HG03097 (cell line): ENCODE measurements at regions not wholly inside any gene's neighbourhood (a gene's known extent, or its start where the extent isn't known, plus 50 kb on each side); places are given as distances from the start of the nearest gene placed in this dataset.

Experiments
- ATAC-seq: cut with Tn5 transposase; IDR thresholded peaks from one replicate; pipeline ENCODE4 v1.9.1; 2021; ENCODE audit not compliant: unreplicated experiment, low FRiP score

DNA sequence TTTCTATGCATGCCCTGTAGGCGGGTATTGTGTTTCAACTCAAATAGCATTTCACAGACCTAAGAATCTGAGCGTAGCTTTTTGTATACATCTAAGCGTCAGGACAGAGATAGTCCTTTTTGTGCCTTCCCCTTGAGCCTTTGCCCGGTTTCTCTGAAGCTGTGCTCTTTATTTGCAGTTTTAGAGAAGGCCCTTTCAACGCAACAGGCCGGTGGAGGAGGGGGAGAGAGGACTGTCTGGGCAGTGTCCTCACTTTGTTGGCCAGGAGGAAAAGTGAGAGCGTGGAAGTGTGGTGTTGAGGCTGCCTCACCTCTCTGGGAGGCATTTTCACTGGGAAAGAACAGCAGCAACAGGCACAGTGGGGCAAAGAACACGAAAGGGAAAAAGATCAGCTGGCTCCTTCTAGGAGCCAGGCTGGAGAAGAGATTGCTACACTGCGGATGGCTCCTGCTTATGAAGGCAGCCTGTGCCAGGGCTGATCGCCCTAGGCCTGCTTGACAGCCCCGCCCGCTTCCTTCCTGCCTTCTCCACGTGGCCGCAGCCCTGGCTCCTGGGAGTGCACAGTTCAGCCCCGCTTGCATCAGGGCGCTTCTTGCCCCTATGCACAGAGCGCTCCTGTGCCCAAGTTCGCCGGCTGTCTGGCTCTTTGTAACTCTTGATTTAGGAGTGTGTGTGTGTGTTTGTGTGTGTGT, 195.6 kb upstream of the POU3F3 start:
- peak; percentile 54 for ATAC-seq

- ATAC-seq: no peak
These were observed 194.9 kb upstream of the POU3F3 start for GRCh38 chr2:104658904-104659591.

DNA sequence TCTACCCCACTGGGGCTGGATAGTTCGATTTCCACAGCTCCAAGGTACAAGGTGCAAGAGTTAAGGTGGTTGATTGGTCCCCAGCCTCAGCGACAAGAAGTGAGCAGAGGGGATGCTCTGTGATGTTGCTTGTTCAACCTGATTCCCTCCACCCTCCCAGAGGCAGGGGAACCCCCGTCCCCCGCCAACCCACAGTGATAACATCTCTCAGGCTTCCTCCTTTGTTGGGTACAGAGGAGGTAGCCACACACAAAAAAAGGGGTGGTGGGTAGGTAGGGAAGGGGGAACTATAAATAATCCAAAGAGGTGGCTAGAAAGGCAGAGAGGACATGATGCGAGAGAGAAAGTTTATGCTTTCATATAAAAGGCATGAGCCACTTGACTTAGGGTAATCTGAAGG, 192.9 kb upstream of the POU3F3 start:
- no peak for ATAC-seq

DNA sequence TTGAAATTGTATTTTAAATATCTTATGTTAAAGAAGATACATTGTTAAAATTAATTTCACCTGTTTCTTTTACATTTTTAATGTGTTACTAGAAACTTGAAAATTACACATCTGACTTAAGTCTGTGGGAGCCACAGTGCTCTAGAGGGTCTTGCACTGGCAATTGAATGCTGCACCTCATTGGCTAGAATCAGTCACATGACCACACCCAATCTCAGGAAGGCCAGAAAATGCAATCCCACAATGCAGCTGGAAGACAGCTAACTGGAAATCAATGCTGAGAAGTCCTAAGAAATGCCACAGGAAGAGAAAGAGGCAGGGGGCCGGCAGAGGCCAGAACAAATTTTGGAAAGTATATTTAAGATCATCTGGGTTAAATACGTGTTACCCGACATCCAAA, 189.2 kb upstream of the POU3F3 start:
- no peak for ATAC-seq

- ATAC-seq: no peak
These were observed 185.3 kb upstream of the POU3F3 start for GRCh38 chr2:104668631-104669030.

DNA sequence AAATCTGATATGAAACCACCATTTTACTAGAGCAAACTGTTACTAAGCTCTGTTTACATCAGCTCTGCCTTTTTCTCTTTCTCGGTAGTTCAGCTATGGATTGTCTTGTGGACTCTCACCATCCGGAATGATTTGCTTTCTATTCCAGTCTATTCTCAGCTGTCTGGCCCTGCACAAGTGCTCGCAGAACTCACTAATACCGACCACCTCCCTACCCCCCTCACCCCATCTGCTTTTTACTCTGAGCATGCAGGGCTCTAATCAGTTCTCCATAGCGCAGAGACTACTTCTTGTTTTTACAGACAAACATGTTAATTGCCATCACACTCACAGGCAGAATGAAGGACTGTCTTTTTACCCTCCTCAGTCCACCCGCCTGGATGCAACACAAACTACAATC, 180.7 kb upstream of the POU3F3 start:
- no peak for ATAC-seq

GRCh38 chr2:104678181-104678580, 175.7 kb upstream of the POU3F3 start:
- no peak for ATAC-seq

DNA sequence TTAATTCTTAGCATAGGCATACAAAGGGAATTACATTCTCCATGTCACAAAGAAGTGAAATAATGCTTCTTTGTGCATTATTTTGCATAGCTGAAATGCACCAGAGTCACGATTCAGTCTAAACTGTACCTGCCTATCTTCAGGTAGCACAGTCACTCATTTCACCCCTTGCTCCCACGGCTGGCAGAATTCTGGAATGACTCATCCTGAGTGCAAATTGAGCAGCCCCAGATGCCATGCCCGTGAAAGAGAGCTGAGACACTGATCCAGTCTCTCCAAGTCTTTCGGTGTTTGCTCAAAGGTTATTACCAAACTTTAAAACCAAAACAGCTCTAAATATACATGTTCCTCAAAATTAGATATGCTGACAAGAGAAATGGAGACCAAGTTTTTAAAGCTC, 168.3 kb upstream of the POU3F3 start:
- no peak for ATAC-seq

DNA sequence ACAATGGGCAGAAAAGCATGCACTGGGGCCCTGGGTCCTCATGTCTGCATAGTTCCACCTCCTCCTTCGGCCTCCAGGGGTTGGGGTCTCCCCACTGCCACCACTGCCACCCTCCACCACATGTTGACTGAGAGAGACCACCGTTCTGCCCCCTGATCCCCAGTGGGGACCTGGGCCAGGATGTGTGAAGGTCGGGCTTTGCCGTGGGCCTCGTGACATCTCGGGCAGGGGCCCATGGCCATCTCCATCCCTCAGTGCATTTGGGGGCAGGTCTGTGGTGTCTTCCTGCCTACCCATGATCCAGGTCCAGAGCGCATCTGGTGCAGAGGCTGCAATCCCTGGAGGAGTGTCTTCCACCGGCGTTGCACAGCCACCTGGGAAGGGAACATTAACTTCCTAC, 166.8 kb upstream of the POU3F3 start:
- no peak for ATAC-seq

DNA sequence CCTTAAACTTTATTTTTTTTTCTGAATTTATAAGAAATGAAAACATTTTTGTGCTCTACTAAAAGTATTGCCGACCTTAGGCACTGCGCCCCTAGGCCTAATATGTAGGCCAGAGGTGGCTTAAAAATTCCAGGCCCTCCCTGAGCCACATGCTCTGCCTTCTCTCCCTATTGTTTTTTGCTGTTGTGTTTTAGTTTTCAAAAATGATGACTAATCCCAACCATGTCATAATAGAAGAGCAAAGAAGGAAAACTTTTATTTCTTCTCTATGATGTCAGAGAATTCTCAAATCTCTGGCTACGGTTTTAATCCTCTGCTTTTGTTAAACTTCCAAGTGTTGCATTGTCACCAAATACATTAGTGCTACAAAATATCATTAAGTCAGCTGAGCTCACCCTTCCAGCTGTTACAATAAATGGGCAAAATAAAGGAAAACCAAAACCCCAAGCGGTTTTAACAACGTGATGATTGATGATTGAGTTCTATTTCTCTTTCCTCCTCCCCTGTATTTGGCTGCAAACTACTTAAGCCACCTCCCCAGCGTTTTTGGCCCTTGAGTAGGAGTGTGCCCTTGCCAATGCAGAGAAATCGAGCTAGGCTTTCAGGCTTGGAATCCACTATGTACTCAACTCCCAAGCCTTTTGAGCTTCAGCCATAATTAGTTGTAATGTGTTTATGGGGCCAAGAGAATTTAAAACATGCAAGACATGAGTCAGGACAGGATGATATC, 163.5 kb upstream of the POU3F3 start:
- no peak for ATAC-seq

GRCh38 chr2:104698276-104698675, 155.6 kb upstream of the POU3F3 start:
- ATAC-seq: no peak

DNA sequence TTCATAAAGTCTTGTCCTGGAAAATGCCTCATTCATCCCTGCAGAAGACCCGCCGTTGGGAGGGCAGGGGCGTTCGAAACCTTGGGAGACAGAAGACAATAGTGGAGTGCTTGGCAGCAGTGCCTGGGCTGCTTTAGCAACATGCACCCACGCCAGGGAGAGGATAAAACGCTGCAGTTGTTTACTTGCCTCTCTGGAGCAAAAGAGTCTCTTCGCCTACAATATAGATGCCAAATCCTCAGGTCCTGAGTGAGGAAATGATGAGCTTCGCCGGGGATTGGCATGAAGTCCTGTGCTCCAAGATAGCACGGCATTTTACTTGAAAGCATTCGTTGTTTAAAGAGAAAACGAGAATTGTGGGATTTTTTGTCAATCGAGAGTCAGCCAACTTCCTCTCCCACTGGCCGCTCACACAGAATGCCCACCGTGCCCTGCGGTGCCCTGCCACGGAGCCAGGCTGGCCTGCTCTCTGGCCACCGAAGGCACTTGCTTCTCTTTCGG, 152.5 kb upstream of the POU3F3 start:
- ATAC-seq: no peak

GRCh38 chr2:104702031-104702850, 151.7 kb upstream of the POU3F3 start:
- ATAC-seq: no peak

DNA sequence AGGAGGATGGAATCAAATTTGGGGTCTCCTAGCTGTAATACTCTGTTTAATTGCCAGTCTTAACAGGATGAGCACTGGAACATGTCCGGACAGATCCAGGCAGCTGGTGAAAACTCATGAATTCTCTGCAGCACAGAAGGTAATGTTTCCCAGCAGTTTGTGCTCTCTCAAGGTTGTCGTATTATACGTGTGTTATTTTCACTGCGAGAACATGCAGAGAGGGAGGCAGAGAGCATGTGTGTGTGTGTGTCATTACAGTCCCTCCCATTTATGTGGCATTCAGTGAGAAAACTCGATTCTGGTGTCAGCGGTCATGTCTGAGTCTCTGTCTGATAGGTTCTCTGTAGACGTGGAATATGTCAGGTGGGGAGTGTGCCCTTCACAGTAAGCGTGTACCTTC, 150.2 kb upstream of the POU3F3 start:
- no peak for ATAC-seq

- no peak for ATAC-seq
These were observed 149.2 kb upstream of the POU3F3 start for GRCh38 chr2:104704496-104705245.

DNA sequence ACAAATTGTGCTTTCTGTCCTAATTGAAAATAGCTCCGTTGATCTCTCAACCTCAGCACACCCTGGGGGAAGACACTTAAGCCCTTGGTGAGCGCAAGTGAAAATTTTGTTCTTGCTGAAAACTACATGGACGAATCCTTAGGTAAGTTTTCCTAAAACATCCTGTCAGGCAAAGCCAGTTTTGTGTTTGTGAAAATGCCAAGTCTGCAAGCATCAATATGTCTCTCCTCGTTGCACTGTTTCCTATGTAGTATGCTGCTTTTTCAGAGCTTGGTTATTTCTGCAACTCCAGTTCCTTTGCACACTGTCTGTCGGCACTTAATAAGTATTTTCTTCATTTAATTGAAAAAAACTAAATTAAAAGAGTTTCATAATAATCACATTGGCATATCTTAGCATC, 146.9 kb upstream of the POU3F3 start:
- ATAC-seq: no peak

DNA sequence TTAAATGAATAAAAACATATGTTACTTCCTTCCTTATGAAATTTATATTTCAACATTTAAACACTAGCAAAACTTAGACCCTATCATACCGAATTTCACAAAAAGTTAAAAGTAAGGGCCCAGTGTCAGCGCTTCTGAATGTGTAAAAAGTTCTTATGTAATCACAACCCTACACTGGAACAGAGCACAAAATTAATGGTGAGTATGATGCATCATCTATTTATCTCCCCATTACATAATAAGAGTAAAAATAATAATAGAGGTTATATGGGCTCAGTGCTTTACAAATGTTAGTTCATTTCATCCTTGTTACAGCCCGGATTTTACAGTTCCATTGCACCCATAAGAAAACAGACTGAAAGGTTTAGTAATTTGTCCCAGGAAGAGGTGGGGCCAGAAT, 144.9 kb upstream of the POU3F3 start:
- no peak for ATAC-seq

DNA sequence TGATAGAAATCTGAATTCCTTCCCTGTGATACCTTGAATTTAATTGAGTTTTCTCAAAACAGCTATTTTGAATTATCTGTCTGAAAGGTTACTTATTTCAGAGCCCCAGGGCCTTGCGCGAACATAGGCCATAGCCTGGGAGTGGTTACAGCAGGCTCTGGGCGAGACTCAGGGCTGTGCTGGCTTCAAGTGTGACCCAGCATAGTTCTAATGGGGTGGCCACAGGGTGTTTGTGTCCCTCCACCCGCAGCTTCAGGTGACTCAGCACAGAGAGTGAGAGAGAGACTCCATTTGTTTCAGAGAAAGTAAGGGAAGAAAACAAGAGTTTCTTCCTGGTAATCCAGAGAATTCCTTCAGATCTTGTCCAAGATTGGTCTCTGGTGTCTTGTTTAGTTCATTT, 137.9 kb upstream of the POU3F3 start:
- ATAC-seq: no peak

- peak; percentile 87 for ATAC-seq
These were observed 120.5 kb upstream of the POU3F3 start for GRCh38 chr2:104733226-104733943.
